Endodermal cell (in vitro differentiated cells): ENCODE measurements at regions not wholly inside any gene's neighbourhood (a gene's known extent, or its start where the extent isn't known, plus 50 kb on each side); places are given as distances from the start of the nearest gene placed in this dataset.

Experiments
- DNase-seq: peaks from one replicate; pipeline ENCODE4 v3.0.0-alpha.2; 2017
- H3K27ac ChIP-seq: 2 replicates; pipeline ENCODE4 v1.5.1; 2013; ENCODE audit warnings: mild to moderate bottlenecking, low read depth, low read length, moderate library complexity
- H3K27me3 ChIP-seq: 2 replicates; pipeline ENCODE4 v1.6.1; 2013; ENCODE audit warnings: mild to moderate bottlenecking, low read length, moderate library complexity; ENCODE audit not compliant: insufficient read depth, control insufficient read depth, poor library complexity, severe bottlenecking
- H3K36me3 ChIP-seq: 2 replicates; pipeline ENCODE4 v1.7.0; 2013; ENCODE audit warnings: mild to moderate bottlenecking, low read length, moderate library complexity; ENCODE audit not compliant: control insufficient read depth, insufficient read depth
- H3K4me1 ChIP-seq: one replicate; pipeline ENCODE4 v1.7.0; 2013; ENCODE audit warnings: low read length; ENCODE audit not compliant: control insufficient read depth, insufficient read depth
- H3K4me3 ChIP-seq: 2 replicates; pipeline ENCODE4 v1.5.1; 2013; ENCODE audit warnings: mild to moderate bottlenecking, low read length, moderate library complexity
- H3K9ac ChIP-seq: 2 replicates; pipeline ENCODE4 v1.6.1; 2013; ENCODE audit warnings: mild to moderate bottlenecking, low read length, moderate library complexity; ENCODE audit not compliant: poor library complexity, severe bottlenecking; ENCODE audit errors: extremely low read depth
- H3K9me3 ChIP-seq: 2 replicates; pipeline ENCODE4 v1.6.1; 2013; ENCODE audit warnings: mild to moderate bottlenecking, low read length, moderate library complexity; ENCODE audit not compliant: control insufficient read depth
- H3K27ac Mint-ChIP-seq: 2 replicates; pipeline ENCODE4 v1.8.0; 2020; ENCODE audit warnings: mixed read lengths
- H3K27me3 Mint-ChIP-seq: 2 replicates; pipeline ENCODE4 v1.8.0; 2021; ENCODE audit warnings: mild to moderate bottlenecking, mixed read lengths; ENCODE audit not compliant: insufficient read depth
- H3K36me3 Mint-ChIP-seq: 2 replicates; pipeline ENCODE4 v1.8.0; 2020; ENCODE audit warnings: low read depth, mixed read lengths
- H3K4me1 Mint-ChIP-seq: 2 replicates; pipeline ENCODE4 v1.8.0; 2020; ENCODE audit warnings: mixed read lengths
- H3K4me3 Mint-ChIP-seq: 2 replicates; pipeline ENCODE4 v1.8.0; 2020; ENCODE audit warnings: mild to moderate bottlenecking, moderate library complexity, mixed read lengths
- H3K9me3 Mint-ChIP-seq: 2 replicates; pipeline ENCODE4 v1.8.0; 2020; ENCODE audit warnings: mild to moderate bottlenecking, mixed read lengths
- CTCF ChIP-seq: fragments of 200-600 bp; sonication (generic); conservative IDR thresholded peaks from 2 replicates; pipeline ENCODE4 v1.5.0; 2021; ENCODE audit warnings: antibody characterized with exemption, mild to moderate bottlenecking
- WGBS, 2 experiments: methylation state at CpG; one replicate each; pipeline versions ENCODE4 v1.1.5 to v1.1.7; 2013; ENCODE audit warnings: missing lambda C conversion rate in 2 of 2, mixed read lengths in 1 of 2; ENCODE audit not compliant: insufficient coverage in 1 of 2, insufficient read length in 1 of 2; 5-methylcytosine and 5-hydroxymethylcytosine counted together

- H3K36me3 Mint-ChIP-seq, result no peaks in the 10 kb centered on the region
- no peak overlapping the region for H3K9ac ChIP-seq
- no peaks in the 10 kb centered on the region for H3K4me1 Mint-ChIP-seq
- H3K4me1 ChIP-seq, result no peaks in the 10 kb centered on the region
- H3K4me3 Mint-ChIP-seq, result no peak overlapping the region
- H3K27me3 Mint-ChIP-seq, result peaks cover 5% of the 10 kb centered on the region
- peak; percentile 60 for DNase-seq
- H3K4me3 ChIP-seq, result no peak overlapping the region
- no peak for TF ChIP-seq CTCF
- no peaks in the 10 kb centered on the region for H3K9me3 ChIP-seq
- H3K36me3 ChIP-seq, result no peaks in the 10 kb centered on the region
- H3K27ac ChIP-seq, result peak overlapping the region; percentile 69
- H3K27ac Mint-ChIP-seq, result peak overlapping the region; percentile 47
- no peaks in the 10 kb centered on the region for H3K27me3 ChIP-seq
- peaks cover 4% of the 10 kb centered on the region for H3K9me3 Mint-ChIP-seq
- WGBS, 2 experiments, result 66 to 71% methylated on average over 10 of the region's 10 CpGs
These were observed 55.9 kb upstream of the INPP5A start for GRCh38 chr10:132481690-132482089.

- no peaks in the 10 kb centered on the region for H3K4me1 ChIP-seq
- no peaks in the 10 kb centered on the region for H3K36me3 ChIP-seq
- H3K9ac ChIP-seq, result no peak overlapping the region
- no peaks in the 10 kb centered on the region for H3K27me3 ChIP-seq
- H3K27ac Mint-ChIP-seq, result peak overlapping the region; percentile 47
- peaks cover 5% of the 10 kb centered on the region for H3K27me3 Mint-ChIP-seq
- no peak overlapping the region for H3K4me3 ChIP-seq
- peak overlapping the region; percentile 69 for H3K27ac ChIP-seq
- no peaks in the 10 kb centered on the region for H3K4me1 Mint-ChIP-seq
- DNase-seq, result no peak
- H3K4me3 Mint-ChIP-seq, result no peak overlapping the region
- 69 to 71% methylated on average over 7 to 13 of the region's 14 CpGs for WGBS, 2 experiments
- no peaks in the 10 kb centered on the region for H3K36me3 Mint-ChIP-seq
- TF ChIP-seq CTCF, result no peak
- H3K9me3 ChIP-seq, result no peaks in the 10 kb centered on the region
- H3K9me3 Mint-ChIP-seq, result peaks cover 4% of the 10 kb centered on the region
These were observed 55.3 kb upstream of the INPP5A start for GRCh38 chr10:132482090-132482800.

- no peak overlapping the region for H3K4me3 Mint-ChIP-seq
- Histone ChIP-seq H3K27ac (no peak overlapping the region), H3K4me3 (no peak overlapping the region), H3K9ac (no peak overlapping the region), H3K27me3 (no peaks in the 10 kb centered on the region), H3K9me3 (no peaks in the 10 kb centered on the region), H3K36me3 (no peaks in the 10 kb centered on the region), H3K4me1 (no peaks in the 10 kb centered on the region)
- DNase-seq, result no peak
- no peaks in the 10 kb centered on the region for H3K4me1 Mint-ChIP-seq
- no peak for TF ChIP-seq CTCF
- H3K27ac Mint-ChIP-seq, result no peak overlapping the region
- peaks cover 4% of the 10 kb centered on the region for H3K9me3 Mint-ChIP-seq
- H3K27me3 Mint-ChIP-seq, result peaks cover 5% of the 10 kb centered on the region
- no peaks in the 10 kb centered on the region for H3K36me3 Mint-ChIP-seq
- WGBS, 2 experiments, result 89 to 90% methylated on average over 4 of the region's 5 CpGs
These were observed 54.2 kb upstream of the INPP5A start for GRCh38 chr10:132483394-132483793.
